ENCODE measurements at regions not wholly inside any gene's neighbourhood (a gene's known extent, or its start where the extent isn't known, plus 50 kb on each side); places are given as distances from the start of the nearest gene placed in this dataset.

DNA sequence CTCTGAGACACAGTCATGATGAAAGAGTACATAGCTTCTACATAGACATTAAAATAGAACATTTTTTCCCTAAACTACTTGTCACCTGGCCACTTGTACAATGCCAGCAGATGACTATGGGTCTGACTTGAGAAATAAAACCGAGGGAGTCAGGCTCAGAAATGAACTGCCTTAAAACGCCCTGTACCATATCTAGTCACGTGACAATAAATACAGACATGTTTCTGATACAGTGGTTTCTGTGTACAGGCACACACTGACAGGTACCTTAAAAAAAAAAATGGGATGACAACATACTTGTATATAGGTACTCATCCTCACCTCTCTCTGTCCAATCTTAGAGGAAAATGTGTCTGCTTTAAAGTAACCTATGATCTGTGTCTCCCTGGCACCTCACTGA is 144.1 kb downstream of the SH3BGRL2 start:
- TF ChIP-seq, protein P1, sequence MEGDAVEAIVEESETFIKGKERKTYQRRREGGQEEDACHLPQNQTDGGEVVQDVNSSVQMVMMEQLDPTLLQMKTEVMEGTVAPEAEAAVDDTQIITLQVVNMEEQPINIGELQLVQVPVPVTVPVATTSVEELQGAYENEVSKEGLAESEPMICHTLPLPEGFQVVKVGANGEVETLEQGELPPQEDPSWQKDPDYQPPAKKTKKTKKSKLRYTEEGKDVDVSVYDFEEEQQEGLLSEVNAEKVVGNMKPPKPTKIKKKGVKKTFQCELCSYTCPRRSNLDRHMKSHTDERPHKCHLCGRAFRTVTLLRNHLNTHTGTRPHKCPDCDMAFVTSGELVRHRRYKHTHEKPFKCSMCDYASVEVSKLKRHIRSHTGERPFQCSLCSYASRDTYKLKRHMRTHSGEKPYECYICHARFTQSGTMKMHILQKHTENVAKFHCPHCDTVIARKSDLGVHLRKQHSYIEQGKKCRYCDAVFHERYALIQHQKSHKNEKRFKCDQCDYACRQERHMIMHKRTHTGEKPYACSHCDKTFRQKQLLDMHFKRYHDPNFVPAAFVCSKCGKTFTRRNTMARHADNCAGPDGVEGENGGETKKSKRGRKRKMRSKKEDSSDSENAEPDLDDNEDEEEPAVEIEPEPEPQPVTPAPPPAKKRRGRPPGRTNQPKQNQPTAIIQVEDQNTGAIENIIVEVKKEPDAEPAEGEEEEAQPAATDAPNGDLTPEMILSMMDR (IDR thresholded peaks at IDR 0.05) = no peak
- H3K27ac ChIP-seq = no peak overlapping the region
- no peak overlapping the region for H3K4me3 ChIP-seq (ENCODE audit: low read depth in 1 of 2, low read length in 1 of 2)
- H3K27me3 ChIP-seq = peaks cover 23% of the 10 kb centered on the region
- no peaks in the 10 kb centered on the region for H3K36me3 ChIP-seq
- no peaks in the 10 kb centered on the region for H3K9me3 ChIP-seq
- peaks cover 0 to 6% of the 10 kb centered on the region in 2 experiments for H3K4me1 ChIP-seq (ENCODE audit: control insufficient read depth in 1 of 2, insufficient read depth in 1 of 2, low read depth in 1 of 2, low read length in 1 of 2)

DNA sequence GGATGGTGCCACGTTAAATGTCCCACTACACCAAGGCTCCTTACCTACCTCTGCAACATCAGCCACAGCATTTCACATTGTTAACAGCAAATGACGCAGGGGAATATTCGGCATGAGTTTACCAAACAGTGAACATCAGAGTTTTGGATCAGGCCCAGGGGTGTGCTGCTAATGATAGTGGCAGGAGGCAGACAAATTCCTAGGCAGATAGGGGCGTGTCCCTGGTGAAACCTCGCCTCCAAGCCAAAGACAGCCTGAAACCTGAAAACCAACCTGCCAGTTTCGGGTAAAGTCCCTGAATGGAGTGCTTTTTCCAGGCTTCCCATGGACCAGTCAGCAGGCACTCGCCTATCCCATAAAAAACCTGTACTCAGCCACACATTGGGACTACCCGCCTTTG is 133.6 kb downstream of the SH3BGRL2 start:
- Histone ChIP-seq H3K4me1 (ENCODE audit: control insufficient read depth in 1 of 2, insufficient read depth in 1 of 2, low read depth in 1 of 2, low read length in 1 of 2) (no peaks in the 10 kb centered on the region), H3K27me3 (no peaks in the 10 kb centered on the region), H3K27ac (no peak overlapping the region), H3K4me3 (ENCODE audit: low read depth in 1 of 2, low read length in 1 of 2) (no peak overlapping the region), H3K36me3 (no peaks in the 10 kb centered on the region), H3K9me3 (no peaks in the 10 kb centered on the region)
- TF ChIP-seq, protein P1 (IDR thresholded peaks at IDR 0.05) = no peak

DNA sequence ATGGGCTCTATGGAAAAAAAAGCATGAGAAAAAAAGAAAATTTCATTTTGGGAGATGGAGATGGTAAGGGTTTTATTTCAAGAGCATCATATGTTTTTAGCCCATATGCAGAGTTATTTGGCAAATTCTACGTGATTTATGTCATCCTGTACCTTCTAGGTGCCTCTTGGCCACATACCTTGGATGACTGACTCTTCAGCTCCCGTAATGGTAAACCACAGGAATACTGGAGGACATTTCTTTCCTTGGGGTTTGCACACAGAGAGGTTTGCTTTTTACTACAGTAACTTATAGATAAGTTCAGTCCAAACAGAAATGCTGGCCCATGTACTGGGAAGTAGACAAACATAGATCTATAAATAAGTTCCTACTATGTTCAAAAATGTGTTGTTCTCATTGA is 132.2 kb downstream of the SH3BGRL2 start:
- Histone ChIP-seq H3K9me3 (no peaks in the 10 kb centered on the region), H3K27me3 (no peaks in the 10 kb centered on the region), H3K27ac (no peak overlapping the region), H3K36me3 (no peaks in the 10 kb centered on the region), H3K4me1 (ENCODE audit: control insufficient read depth in 1 of 2, insufficient read depth in 1 of 2, low read depth in 1 of 2, low read length in 1 of 2) (no peaks in the 10 kb centered on the region), H3K4me3 (ENCODE audit: low read depth in 1 of 2, low read length in 1 of 2) (no peak overlapping the region)
- TF ChIP-seq, protein P1 (IDR thresholded peaks at IDR 0.05) = no peak

DNA sequence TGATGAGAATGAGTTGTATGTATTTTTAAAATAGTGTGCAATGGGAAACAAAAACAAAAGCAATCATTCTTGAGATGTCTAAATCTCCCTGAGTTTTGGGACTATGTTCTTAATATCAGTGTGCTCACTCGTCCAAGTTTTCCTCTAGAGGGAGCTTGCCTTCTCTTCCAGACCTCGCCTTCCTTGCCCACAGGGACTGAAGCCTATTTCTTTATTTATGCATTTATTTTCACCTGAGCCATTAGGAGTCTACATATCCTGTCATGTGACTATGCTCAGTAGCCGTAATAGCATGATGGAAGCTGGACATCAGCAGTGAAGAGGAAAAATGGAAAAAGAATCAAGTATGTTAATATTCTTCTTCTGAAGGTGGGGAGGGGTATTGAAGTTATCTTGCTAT is 131.2 kb downstream of the SH3BGRL2 start:
- no peaks in the 10 kb centered on the region for H3K4me1 ChIP-seq (ENCODE audit: control insufficient read depth in 1 of 2, insufficient read depth in 1 of 2, low read depth in 1 of 2, low read length in 1 of 2)
- TF ChIP-seq, protein P1 (IDR thresholded peaks at IDR 0.05) = no peak
- H3K9me3 ChIP-seq = no peaks in the 10 kb centered on the region
- H3K36me3 ChIP-seq = no peaks in the 10 kb centered on the region
- no peak overlapping the region for H3K4me3 ChIP-seq (ENCODE audit: low read depth in 1 of 2, low read length in 1 of 2)
- H3K27ac ChIP-seq = no peak overlapping the region
- no peaks in the 10 kb centered on the region for H3K27me3 ChIP-seq

DNA sequence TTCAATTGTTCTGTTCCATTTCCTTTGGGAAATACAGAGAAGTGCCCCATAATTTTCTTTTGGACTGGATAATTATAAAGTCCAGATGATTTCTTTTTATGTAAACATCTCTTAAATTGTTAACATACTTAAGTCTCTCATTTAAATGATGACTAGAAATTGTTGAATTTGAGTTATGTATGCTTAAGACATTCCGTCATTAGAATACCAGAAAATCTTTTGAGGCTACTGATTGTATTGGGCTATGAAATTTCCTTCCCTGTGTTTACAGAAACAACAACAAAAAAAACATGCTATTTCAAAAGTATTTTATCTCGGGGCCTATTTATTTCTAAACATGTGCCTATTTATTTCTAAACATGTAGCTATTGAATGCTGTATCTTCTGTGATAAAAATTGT is 125.4 kb downstream of the SH3BGRL2 start:
- Histone ChIP-seq H3K9me3 (no peaks in the 10 kb centered on the region), H3K27me3 (no peaks in the 10 kb centered on the region), H3K4me1 (ENCODE audit: control insufficient read depth in 1 of 2, insufficient read depth in 1 of 2, low read depth in 1 of 2, low read length in 1 of 2) (no peaks in the 10 kb centered on the region), H3K4me3 (ENCODE audit: low read depth in 1 of 2, low read length in 1 of 2) (no peak overlapping the region), H3K27ac (no peak overlapping the region), H3K36me3 (no peaks in the 10 kb centered on the region)
- TF ChIP-seq, protein P1 (IDR thresholded peaks at IDR 0.05) = no peak

DNA sequence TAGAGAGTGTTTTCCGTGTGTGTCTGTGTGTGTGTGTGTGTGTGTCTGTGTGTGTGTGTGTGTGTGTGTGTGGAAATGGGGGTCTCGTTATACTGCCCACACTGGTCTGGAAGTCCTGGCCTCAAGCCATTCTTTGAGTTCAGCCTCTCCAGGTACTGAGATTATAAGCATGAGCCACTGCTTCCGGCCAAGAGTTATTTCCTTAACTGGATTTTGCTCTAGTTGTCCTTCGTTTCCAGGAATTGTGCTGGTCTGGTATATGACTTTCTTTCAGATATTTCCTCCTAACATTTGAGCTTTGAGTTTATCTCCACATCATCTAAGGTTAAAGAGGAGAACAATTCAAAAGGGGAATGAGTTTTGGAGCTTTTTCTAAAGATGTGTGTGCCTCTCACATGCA is 124.8 kb downstream of the SH3BGRL2 start:
- H3K36me3 ChIP-seq = no peaks in the 10 kb centered on the region
- H3K4me3 ChIP-seq (ENCODE audit: low read depth in 1 of 2, low read length in 1 of 2) = no peak overlapping the region
- H3K27ac ChIP-seq = no peak overlapping the region
- H3K4me1 ChIP-seq (ENCODE audit: control insufficient read depth in 1 of 2, insufficient read depth in 1 of 2, low read depth in 1 of 2, low read length in 1 of 2) = no peaks in the 10 kb centered on the region
- TF ChIP-seq, protein P1 (IDR thresholded peaks at IDR 0.05) = no peak
- H3K27me3 ChIP-seq = no peaks in the 10 kb centered on the region
- no peaks in the 10 kb centered on the region for H3K9me3 ChIP-seq

Data from neutrophil (primary cell).